ENCODE measurements at regions not wholly inside any gene's neighbourhood (a gene's known extent, or its start where the extent isn't known, plus 50 kb on each side); places are given as distances from the start of the nearest gene placed in this dataset.

- no peak for TF ChIP-seq POLR2A (IDR thresholded peaks at IDR 0.05)
- TF ChIP-seq, protein P1, sequence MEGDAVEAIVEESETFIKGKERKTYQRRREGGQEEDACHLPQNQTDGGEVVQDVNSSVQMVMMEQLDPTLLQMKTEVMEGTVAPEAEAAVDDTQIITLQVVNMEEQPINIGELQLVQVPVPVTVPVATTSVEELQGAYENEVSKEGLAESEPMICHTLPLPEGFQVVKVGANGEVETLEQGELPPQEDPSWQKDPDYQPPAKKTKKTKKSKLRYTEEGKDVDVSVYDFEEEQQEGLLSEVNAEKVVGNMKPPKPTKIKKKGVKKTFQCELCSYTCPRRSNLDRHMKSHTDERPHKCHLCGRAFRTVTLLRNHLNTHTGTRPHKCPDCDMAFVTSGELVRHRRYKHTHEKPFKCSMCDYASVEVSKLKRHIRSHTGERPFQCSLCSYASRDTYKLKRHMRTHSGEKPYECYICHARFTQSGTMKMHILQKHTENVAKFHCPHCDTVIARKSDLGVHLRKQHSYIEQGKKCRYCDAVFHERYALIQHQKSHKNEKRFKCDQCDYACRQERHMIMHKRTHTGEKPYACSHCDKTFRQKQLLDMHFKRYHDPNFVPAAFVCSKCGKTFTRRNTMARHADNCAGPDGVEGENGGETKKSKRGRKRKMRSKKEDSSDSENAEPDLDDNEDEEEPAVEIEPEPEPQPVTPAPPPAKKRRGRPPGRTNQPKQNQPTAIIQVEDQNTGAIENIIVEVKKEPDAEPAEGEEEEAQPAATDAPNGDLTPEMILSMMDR (IDR thresholded peaks at IDR 0.05): no peak
Measured at GRCh38 chr6:88223298-88223697, 57.2 kb upstream of the CNR1 start.

Measured in right lobe of liver (tissue), 4 donors.